ENCODE measurements at regions not wholly inside any gene's neighbourhood (a gene's known extent, or its start where the extent isn't known, plus 50 kb on each side); places are given as distances from the start of the nearest gene placed in this dataset.
A peak's percentile ranks its signal among the peaks of the same experiment; 100 is the strongest.

- DNase-seq (ENCODE audit: extremely low spot score, unreplicated experiment): no peak
- no peaks in the 10 kb centered on the region for H3K27me3 Mint-ChIP-seq
- H3K36me3 Mint-ChIP-seq: no peaks in the 10 kb centered on the region
- TF ChIP-seq CTCF (conservative IDR thresholded peaks at IDR 0.05): no peak
- H3K4me1 Mint-ChIP-seq (ENCODE audit: unreplicated experiment): peaks cover 22% of the 10 kb centered on the region
- H3K9me3 Mint-ChIP-seq: no peaks in the 10 kb centered on the region
- no peak overlapping the region for H3K27ac Mint-ChIP-seq
- H3K4me3 Mint-ChIP-seq: no peak overlapping the region
Measured at GRCh38 chr7:25356534-25357151, 128.4 kb upstream of the NPVF start.

GRCh38 chr7:25358926-25359325, 130.6 kb upstream of the NPVF start:
- TF ChIP-seq CTCF (conservative IDR thresholded peaks at IDR 0.05): no peak
- peaks cover 22% of the 10 kb centered on the region for H3K4me1 Mint-ChIP-seq (ENCODE audit: unreplicated experiment)
- no peaks in the 10 kb centered on the region for H3K9me3 Mint-ChIP-seq
- no peaks in the 10 kb centered on the region for H3K36me3 Mint-ChIP-seq
- H3K27me3 Mint-ChIP-seq: no peaks in the 10 kb centered on the region
- H3K27ac Mint-ChIP-seq: no peak overlapping the region
- peak overlapping the region; percentile 50 for H3K4me3 Mint-ChIP-seq
- no peak for DNase-seq (ENCODE audit: extremely low spot score, unreplicated experiment)

GRCh38 chr7:25359471-25360059, 131.3 kb upstream of the NPVF start:
- no peak for TF ChIP-seq CTCF (conservative IDR thresholded peaks at IDR 0.05)
- peak overlapping the region; percentile 50 for H3K4me3 Mint-ChIP-seq
- H3K27me3 Mint-ChIP-seq: no peaks in the 10 kb centered on the region
- peaks cover 22% of the 10 kb centered on the region for H3K4me1 Mint-ChIP-seq (ENCODE audit: unreplicated experiment)
- H3K36me3 Mint-ChIP-seq: no peaks in the 10 kb centered on the region
- peak overlapping the region; percentile 64 for H3K27ac Mint-ChIP-seq
- no peaks in the 10 kb centered on the region for H3K9me3 Mint-ChIP-seq
- no peak for DNase-seq (ENCODE audit: extremely low spot score, unreplicated experiment)

- peaks cover 22% of the 10 kb centered on the region for H3K4me1 Mint-ChIP-seq (ENCODE audit: unreplicated experiment)
- TF ChIP-seq CTCF (conservative IDR thresholded peaks at IDR 0.05): no peak
- H3K4me3 Mint-ChIP-seq: peak overlapping the region; percentile 13
- H3K27ac Mint-ChIP-seq: peak overlapping the region; percentile 64
- H3K9me3 Mint-ChIP-seq: no peaks in the 10 kb centered on the region
- no peak for DNase-seq (ENCODE audit: extremely low spot score, unreplicated experiment)
- no peaks in the 10 kb centered on the region for H3K36me3 Mint-ChIP-seq
- no peaks in the 10 kb centered on the region for H3K27me3 Mint-ChIP-seq
Measured at GRCh38 chr7:25360451-25360850, 132.2 kb upstream of the NPVF start.

- H3K4me3 Mint-ChIP-seq: no peak overlapping the region
- no peak overlapping the region for H3K27ac Mint-ChIP-seq
- no peaks in the 10 kb centered on the region for H3K36me3 Mint-ChIP-seq
- H3K27me3 Mint-ChIP-seq: no peaks in the 10 kb centered on the region
- no peaks in the 10 kb centered on the region for H3K9me3 Mint-ChIP-seq
- peaks cover 22% of the 10 kb centered on the region for H3K4me1 Mint-ChIP-seq (ENCODE audit: unreplicated experiment)
- no peak for DNase-seq (ENCODE audit: extremely low spot score, unreplicated experiment)
- TF ChIP-seq CTCF (conservative IDR thresholded peaks at IDR 0.05): no peak
Measured at GRCh38 chr7:25361387-25361786, 133.1 kb upstream of the NPVF start.
